PC-3 (cell line): ENCODE measurements at regions not wholly inside any gene's neighbourhood (a gene's known extent, or its start where the extent isn't known, plus 50 kb on each side); places are given as distances from the start of the nearest gene placed in this dataset.

Experiments used
- ATAC-seq: fragments of 200-7000 bp; cut with Tn5 transposase; 2 replicates; pipeline ENCODE4 v1.9.1; 2020; ENCODE audit warnings: mild to moderate bottlenecking, moderate library complexity
- BruUV-seq: library from RNA; stranded (reverse); fragments of 400-500 nt; replicated peaks from 2 replicates; lab custom pipeline; 2021; lab: Mats Ljungman, UMichigan
- CTCF ChIA-PET: fragments of 300-600 bp; sonication (Branson Sonifier 250); formaldehyde crosslinking; loops from one replicate; lab custom pipeline; 2022; ENCODE audit warnings: antibody characterized with exemption; lab: Charles Lee
- POLR2A ChIA-PET: fragments of 300-600 bp; sonication (Branson Sonifier 250); formaldehyde crosslinking; loops from one replicate; lab custom pipeline; 2022; ENCODE audit warnings: antibody characterized with exemption; ENCODE audit not compliant: unreplicated experiment; lab: Charles Lee
- DNase-seq: peaks from one replicate; pipeline ENCODE4 v3.0.0-alpha.2; 2015
- H2AFZ ChIP-seq: fragments of 300-600 bp; sonication (generic); 2 replicates; pipeline ENCODE4 v1.6.0; 2016; ENCODE audit warnings: antibody characterized with exemption, low read length
- H3F3A ChIP-seq: fragments of 300-600 bp; sonication (generic); one replicate; pipeline ENCODE4 v1.6.0; 2017; ENCODE audit warnings: antibody characterized with exemption, low read length, control low read depth, mild to moderate bottlenecking; ENCODE audit not compliant: unreplicated experiment
- H3K27ac ChIP-seq: fragments of 300-600 bp; sonication (generic); 2 replicates; pipeline ENCODE4 v1.5.1; 2016; ENCODE audit warnings: mild to moderate bottlenecking, low read length
- H3K27me3 ChIP-seq: fragments of 300-600 bp; sonication (generic); 2 replicates; pipeline ENCODE4 v1.6.1; 2016; ENCODE audit warnings: low read length, mixed read lengths
- H3K36me3 ChIP-seq: fragments of 300-600 bp; sonication (generic); 2 replicates; pipeline ENCODE4 v1.6.1; 2016; ENCODE audit warnings: low read depth, mixed run types, low read length, mixed read lengths
- H3K4me1 ChIP-seq: fragments of 300-600 bp; sonication (generic); 2 replicates; pipeline ENCODE4 v1.5.1; 2016; ENCODE audit warnings: low read length; ENCODE audit not compliant: insufficient read depth
- H3K4me2 ChIP-seq: fragments of 300-600 bp; sonication (generic); 2 replicates; pipeline ENCODE4 v1.6.0; 2016; ENCODE audit warnings: low read length
- H3K4me3 ChIP-seq: fragments of 300-600 bp; sonication (generic); 2 replicates; pipeline ENCODE4 v1.5.1; 2016; ENCODE audit warnings: mild to moderate bottlenecking, low read length, mixed read lengths
- H3K79me2 ChIP-seq: fragments of 300-600 bp; sonication (generic); 2 replicates; pipeline ENCODE4 v1.6.1; 2017; ENCODE audit warnings: low read length, mixed read lengths
- H3K9ac ChIP-seq: fragments of 300-600 bp; sonication (generic); 2 replicates; pipeline ENCODE4 v1.6.0; 2016; ENCODE audit warnings: mild to moderate bottlenecking, low read length
- H3K9me2 ChIP-seq: fragments of 300-600 bp; sonication (generic); replicated peaks from 2 replicates; pipeline ENCODE4 v1.6.1; 2016; ENCODE audit warnings: mixed run types, low read length, mixed read lengths
- H3K9me3 ChIP-seq: fragments of 300-600 bp; sonication (generic); 2 replicates; pipeline ENCODE4 v1.6.1; 2016; ENCODE audit warnings: low read length, mixed read lengths
- H4K20me1 ChIP-seq: fragments of 300-600 bp; sonication (generic); 2 replicates; pipeline ENCODE4 v1.6.1; 2016; ENCODE audit warnings: low read length, mixed read lengths
- CTCF ChIP-seq: fragments of 300-600 bp; sonication (generic); conservative IDR thresholded peaks from 2 replicates; pipeline ENCODE4 v1.5.1; 2017; ENCODE audit warnings: antibody characterized with exemption, low read depth, mild to moderate bottlenecking, low read length
- EZH2 ChIP-seq: fragments of 300-600 bp; sonication (generic); IDR thresholded peaks from one replicate; pipeline ENCODE4 v1.6.1; 2017; ENCODE audit warnings: antibody characterized with exemption, mild to moderate bottlenecking, low read length; ENCODE audit not compliant: unreplicated experiment
- EZH2phosphoT487 ChIP-seq: fragments of 300-600 bp; sonication (generic); IDR thresholded peaks from 2 replicates; pipeline ENCODE4 v1.6.1; 2018; ENCODE audit warnings: mild to moderate bottlenecking, antibody characterized with exemption, low read length, borderline replicate concordance
- intact Hi-C: fragments of 100-400 bp; cut with micrococcal nuclease; formaldehyde crosslinking; loops from 2 replicates; pipeline ENCODE4 v1.9.0; 2023

- Histone ChIP-seq H3K27ac (no peak overlapping the region), H3K79me2 (no peaks in the 10 kb centered on the region), H3K27me3 (no peaks in the 10 kb centered on the region), H2AFZ (no peak overlapping the region), H3F3A (no peaks in the 10 kb centered on the region), H3K4me2 (no peak overlapping the region), H3K36me3 (no peaks in the 10 kb centered on the region), H3K9me3 (no peaks in the 10 kb centered on the region), H3K9ac (no peak overlapping the region), H4K20me1 (no peaks in the 10 kb centered on the region), H3K9me2 (no peaks in the 10 kb centered on the region), H3K4me1 (no peaks in the 10 kb centered on the region; the same call in 1 of the 2 replicates), H3K4me3 (no peak overlapping the region)
- POLR2A ChIA-PET = no interaction called here
- TF ChIP-seq EZH2phosphoT487 (no peak), EZH2 (no peak), CTCF (no peak)
- intact Hi-C loops = no loop called here
- ATAC-seq (no peak), DNase-seq (peak; percentile 5)
- BruUV-seq = no TSS peak
- CTCF ChIA-PET = no interaction called here
Observed at GRCh38 chr6:119961450-119961849, 611.9 kb upstream of the MAN1A1 start.

- TF ChIP-seq CTCF (no peak), EZH2 (no peak), EZH2phosphoT487 (no peak)
- no peaks in the 10 kb centered on the region for H3K79me2 ChIP-seq
- H3K36me3 ChIP-seq = no peaks in the 10 kb centered on the region
- H3K4me2 ChIP-seq = no peak overlapping the region
- ATAC-seq (no peak), DNase-seq (no peak)
- H3K4me3 ChIP-seq = no peak overlapping the region
- peak overlapping the region; percentile 38; the same call in 1 of the 2 replicates for H2AFZ ChIP-seq
- ChIA-PET CTCF (no interaction called here), POLR2A (no interaction called here)
- H3K9me2 ChIP-seq = no peaks in the 10 kb centered on the region
- BruUV-seq = no TSS peak
- H3K27me3 ChIP-seq = no peaks in the 10 kb centered on the region
- no peaks in the 10 kb centered on the region for H4K20me1 ChIP-seq
- intact Hi-C loops = no loop called here
- no peak overlapping the region for H3K9ac ChIP-seq
- no peaks in the 10 kb centered on the region; the same call in 1 of the 2 replicates for H3K4me1 ChIP-seq
- H3K27ac ChIP-seq = no peak overlapping the region
- H3K9me3 ChIP-seq = no peaks in the 10 kb centered on the region
- H3F3A ChIP-seq = no peaks in the 10 kb centered on the region
Observed at GRCh38 chr6:119960456-119960855, 610.9 kb upstream of the MAN1A1 start.

GRCh38 chr6:119960036-119960435 lies 610.5 kb upstream of the MAN1A1 start:
- no peak for TF ChIP-seq CTCF
- TF ChIP-seq EZH2 = no peak
- TF ChIP-seq EZH2phosphoT487 = no peak
- no peaks in the 10 kb centered on the region; the same call in 1 of the 2 replicates for H3K4me1 ChIP-seq
- BruUV-seq = no TSS peak
- no peaks in the 10 kb centered on the region for H3K79me2 ChIP-seq
- DNase-seq (no peak), ATAC-seq (no peak)
- POLR2A ChIA-PET = no interaction called here
- H3K27ac ChIP-seq = no peak overlapping the region
- CTCF ChIA-PET = no interaction called here
- H2AFZ ChIP-seq = peak overlapping the region; percentile 38; the same call in 1 of the 2 replicates
- no peaks in the 10 kb centered on the region for H3F3A ChIP-seq
- H3K9me3 ChIP-seq = no peaks in the 10 kb centered on the region
- no peaks in the 10 kb centered on the region for H3K27me3 ChIP-seq
- no peaks in the 10 kb centered on the region for H4K20me1 ChIP-seq
- intact Hi-C loops = no loop called here
- H3K4me2 ChIP-seq = no peak overlapping the region
- H3K9ac ChIP-seq = no peak overlapping the region
- no peaks in the 10 kb centered on the region for H3K9me2 ChIP-seq
- H3K4me3 ChIP-seq = no peak overlapping the region
- no peaks in the 10 kb centered on the region for H3K36me3 ChIP-seq
